HepG2 (cell line): ENCODE measurements at regions not wholly inside any gene's neighbourhood (a gene's known extent, or its start where the extent isn't known, plus 50 kb on each side); places are given as distances from the start of the nearest gene placed in this dataset.
A peak's percentile ranks its signal among the peaks of the same experiment; 100 is the strongest.

Source experiments
- ATM ChIP-seq: fragments of 450-650 bp; IDR thresholded peaks from 2 replicates; pipeline ENCODE4 v1.7.1; 2017; ENCODE audit warnings: mild to moderate bottlenecking, borderline replicate concordance
- CAMTA2 ChIP-seq: sonication (generic); formaldehyde crosslinking; IDR thresholded peaks from 2 replicates; pipeline ENCODE4 v1.4.0; 2020; ENCODE audit warnings: mild to moderate bottlenecking, missing genetic modification reagents, borderline replicate concordance
- CBX5 ChIP-seq: sonication (generic); formaldehyde crosslinking; IDR thresholded peaks from 2 replicates; pipeline ENCODE4 v1.4.0; 2020; ENCODE audit warnings: missing genetic modification reagents, borderline replicate concordance
- FOXM1 ChIP-seq: sonication (generic); formaldehyde crosslinking; IDR thresholded peaks from 2 replicates; pipeline ENCODE4 v1.5.0; 2020; ENCODE audit warnings: missing genetic modification reagents
- GLI4 ChIP-seq: sonication (generic); formaldehyde crosslinking; IDR thresholded peaks from 2 replicates; pipeline ENCODE4 v1.5.1; 2020; ENCODE audit warnings: missing genetic modification reagents, mild to moderate bottlenecking, moderate library complexity, borderline replicate concordance
- HMGA1 ChIP-seq: sonication (generic); formaldehyde crosslinking; conservative IDR thresholded peaks from 2 replicates; pipeline ENCODE4 v1.4.0; 2020; ENCODE audit warnings: missing genetic modification reagents
- HNRNPUL1 ChIP-seq: fragments of 200-400 bp; formaldehyde crosslinking; IDR thresholded peaks from 2 replicates; pipeline ENCODE4 v1.6.1; 2017; ENCODE audit warnings: low read depth, mild to moderate bottlenecking, low read length, moderate library complexity
- KLF6 ChIP-seq: IDR thresholded peaks from 2 replicates; pipeline ENCODE4 v1.8.0; 2016; ENCODE audit warnings: missing biosample characterization, missing genetic modification reagents
- MIXL1 ChIP-seq: IDR thresholded peaks from 2 replicates; pipeline ENCODE4 v1.6.1; 2016
- MYC ChIP-seq: sonication (generic); formaldehyde crosslinking; IDR thresholded peaks from 2 replicates; pipeline ENCODE4 v1.9.0; 2021; ENCODE audit warnings: missing genetic modification reagents, borderline replicate concordance
- PCBP2 ChIP-seq: fragments of 200-400 bp; formaldehyde crosslinking; optimal IDR thresholded peaks from 2 replicates; pipeline ENCODE3; 2018; ENCODE audit warnings: low read length, low read depth; ENCODE audit not compliant: poor library complexity, severe bottlenecking
- RAD21 ChIP-seq: fragments of 450-650 bp; formaldehyde crosslinking; IDR thresholded peaks from 2 replicates; pipeline ENCODE4 v1.5.0; 2020; ENCODE audit warnings: mild to moderate bottlenecking
- RARG ChIP-seq: sonication (generic); formaldehyde crosslinking; IDR thresholded peaks from 2 replicates; pipeline ENCODE4 v1.4.0; 2020; ENCODE audit warnings: low read depth, mild to moderate bottlenecking, missing genetic modification reagents
- RBM22 ChIP-seq: fragments of 200-400 bp; formaldehyde crosslinking; optimal IDR thresholded peaks from 2 replicates; pipeline ENCODE3; 2017; ENCODE audit warnings: mild to moderate bottlenecking, low read length, moderate library complexity
- SMC3 ChIP-seq: IDR thresholded peaks from 2 replicates; pipeline ENCODE4 v1.6.1; 2011; ENCODE audit warnings: low read length, improper control_type of control experiment
- SP5 ChIP-seq: IDR thresholded peaks from 2 replicates; pipeline ENCODE4 v1.6.1; 2016; ENCODE audit warnings: low read depth, borderline replicate concordance
- SRY ChIP-seq: sonication (generic); formaldehyde crosslinking; IDR thresholded peaks from 2 replicates; pipeline ENCODE4 v1.8.0; 2022; ENCODE audit warnings: mild to moderate bottlenecking, missing genetic modification reagents
- ZBTB1 ChIP-seq: sonication (generic); formaldehyde crosslinking; IDR thresholded peaks from 2 replicates; pipeline ENCODE4 v1.4.0; 2020; ENCODE audit warnings: missing genetic modification reagents, borderline replicate concordance
- ZFP36L2 ChIP-seq: sonication (generic); formaldehyde crosslinking; IDR thresholded peaks from 2 replicates; pipeline ENCODE4 v1.4.0; 2020; ENCODE audit warnings: missing genetic modification reagents
- ZMYM4 ChIP-seq: sonication (generic); formaldehyde crosslinking; IDR thresholded peaks from 2 replicates; pipeline ENCODE4 v1.8.1; 2023; ENCODE audit warnings: mild to moderate bottlenecking, missing genetic modification reagents
- ZNF17 ChIP-seq: sonication (generic); formaldehyde crosslinking; IDR thresholded peaks from 2 replicates; pipeline ENCODE4 v1.5.0; 2020; ENCODE audit warnings: mild to moderate bottlenecking, missing genetic modification reagents
- ZNF180 ChIP-seq: sonication (generic); formaldehyde crosslinking; IDR thresholded peaks from 2 replicates; pipeline ENCODE4 v1.4.0; 2020; ENCODE audit warnings: low read depth, missing genetic modification reagents, borderline replicate concordance
- ZNF256 ChIP-seq: sonication (generic); formaldehyde crosslinking; conservative IDR thresholded peaks from 2 replicates; pipeline ENCODE4 v1.4.0; 2020; ENCODE audit warnings: missing genetic modification reagents
- ZNF337 ChIP-seq: sonication (generic); formaldehyde crosslinking; IDR thresholded peaks from 2 replicates; pipeline ENCODE4 v1.5.1; 2020; ENCODE audit warnings: missing genetic modification reagents, low read depth, mild to moderate bottlenecking, borderline replicate concordance
- ZNF382 ChIP-seq: sonication (generic); formaldehyde crosslinking; IDR thresholded peaks from 2 replicates; pipeline ENCODE4 v1.5.0; 2020; ENCODE audit warnings: missing genetic modification reagents, mild to moderate bottlenecking, borderline replicate concordance
- ZNF572 ChIP-seq: sonication (generic); formaldehyde crosslinking; IDR thresholded peaks from 2 replicates; pipeline ENCODE4 v1.5.1; 2020; ENCODE audit warnings: mild to moderate bottlenecking, missing genetic modification reagents
- ZNF644 ChIP-seq: IDR thresholded peaks from 2 replicates; pipeline ENCODE4 v1.6.1; 2016; ENCODE audit warnings: low read depth
- ZNF788 ChIP-seq: sonication (generic); formaldehyde crosslinking; IDR thresholded peaks from 2 replicates; pipeline ENCODE4 v1.5.0; 2020; ENCODE audit warnings: mild to moderate bottlenecking, missing genetic modification reagents, borderline replicate concordance
- TF ChIP-seq, protein P1 (sequence below): sonication (generic); formaldehyde crosslinking; IDR thresholded peaks from 2 replicates; pipeline ENCODE4 v1.8.0; 2023; ENCODE audit warnings: mild to moderate bottlenecking, missing genetic modification reagents
- TF ChIP-seq, protein P2 (sequence below): sonication (generic); formaldehyde crosslinking; IDR thresholded peaks from 2 replicates; pipeline ENCODE4 v1.4.0; 2020; ENCODE audit warnings: mild to moderate bottlenecking, missing genetic modification reagents
- TF ChIP-seq, protein P3 (sequence below): sonication (generic); formaldehyde crosslinking; IDR thresholded peaks from 2 replicates; pipeline ENCODE4 v1.5.1; 2020; ENCODE audit warnings: missing genetic modification reagents, mild to moderate bottlenecking, borderline replicate concordance

DNA sequence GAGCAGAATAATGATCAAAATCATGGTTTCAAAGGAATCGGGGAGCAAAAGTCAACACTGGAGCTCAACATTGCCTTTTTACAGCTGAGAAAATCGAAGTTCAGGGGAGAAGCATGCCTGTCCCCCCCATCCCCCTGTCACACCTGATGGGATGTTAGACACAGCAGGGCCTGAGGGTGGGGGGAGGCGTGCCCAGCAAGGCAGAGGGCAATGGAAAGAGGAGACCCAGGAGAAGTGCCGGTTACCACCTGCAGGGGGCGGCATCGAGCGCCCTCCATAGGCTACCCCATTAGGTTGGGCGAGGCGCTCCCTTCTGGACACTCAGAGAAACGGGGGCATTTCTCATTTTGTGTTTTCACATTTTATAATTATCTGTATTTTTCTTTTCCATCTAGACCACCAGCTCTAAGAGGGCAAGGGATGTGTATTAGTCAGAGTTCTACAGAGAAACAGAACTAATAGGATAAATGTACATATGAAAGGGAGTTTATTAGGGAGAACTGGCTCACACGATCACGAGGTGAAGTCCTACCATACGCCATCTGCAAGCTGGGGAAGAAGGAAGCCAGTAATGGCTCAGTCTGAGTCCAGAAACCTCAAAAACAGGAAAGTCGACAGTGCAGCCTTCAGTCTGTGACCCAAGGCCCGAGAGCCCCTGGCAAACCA lies 271.3 kb downstream of the LRATD1 start (continued):
- TF ChIP-seq PCBP2 (no peak), SRY (CRISPR knock-in tag) (no peak), ZNF256 (CRISPR knock-in tag) (no peak), ZNF788 (CRISPR knock-in tag) (no peak), ZNF572 (no peak), MIXL1 (CRISPR knock-in tag) (0 out of 2 replicates have a peak, but pooled peaks have one; percentile 25), HMGA1 (no peak), RARG (CRISPR knock-in tag) (no peak), KLF6 (CRISPR knock-in tag) (no peak), ZNF644 (CRISPR knock-in tag) (no peak), FOXM1 (CRISPR knock-in tag) (no peak), ZNF382 (CRISPR knock-in tag) (no peak), ZNF180 (CRISPR knock-in tag) (no peak), ZMYM4 (CRISPR knock-in tag) (peak; percentile 90), RBM22 (no peak), SP5 (no peak), CAMTA2 (CRISPR knock-in tag) (no peak), MYC (CRISPR knock-in tag) (peak; percentile 15; the same call in 1 of the 2 replicates), ATM (no peak), RAD21 (CRISPR knock-in tag) (peak; percentile 89), HNRNPUL1 (no peak), ZNF337 (CRISPR knock-in tag) (no peak), GLI4 (CRISPR knock-in tag) (no peak), ZBTB1 (CRISPR knock-in tag) (no peak), SMC3 (peak; percentile 37), ZFP36L2 (CRISPR knock-in tag) (no peak), ZNF17 (CRISPR knock-in tag) (no peak), CBX5 (CRISPR knock-in tag) (no peak)
- TF ChIP-seq, protein P1, sequence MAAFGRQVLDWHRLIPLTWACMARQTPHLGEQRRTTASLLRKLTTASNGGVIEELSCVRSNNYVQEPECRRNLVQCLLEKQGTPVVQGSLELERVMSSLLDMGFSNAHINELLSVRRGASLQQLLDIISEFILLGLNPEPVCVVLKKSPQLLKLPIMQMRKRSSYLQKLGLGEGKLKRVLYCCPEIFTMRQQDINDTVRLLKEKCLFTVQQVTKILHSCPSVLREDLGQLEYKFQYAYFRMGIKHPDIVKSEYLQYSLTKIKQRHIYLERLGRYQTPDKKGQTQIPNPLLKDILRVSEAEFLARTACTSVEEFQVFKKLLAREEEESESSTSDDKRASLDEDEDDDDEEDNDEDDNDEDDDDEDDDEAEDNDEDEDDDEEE (CRISPR knock-in tag) = no peak
- TF ChIP-seq, protein P2, sequence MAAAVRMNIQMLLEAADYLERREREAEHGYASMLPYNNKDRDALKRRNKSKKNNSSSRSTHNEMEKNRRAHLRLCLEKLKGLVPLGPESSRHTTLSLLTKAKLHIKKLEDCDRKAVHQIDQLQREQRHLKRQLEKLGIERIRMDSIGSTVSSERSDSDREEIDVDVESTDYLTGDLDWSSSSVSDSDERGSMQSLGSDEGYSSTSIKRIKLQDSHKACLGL = no peak
- TF ChIP-seq, protein P3, sequence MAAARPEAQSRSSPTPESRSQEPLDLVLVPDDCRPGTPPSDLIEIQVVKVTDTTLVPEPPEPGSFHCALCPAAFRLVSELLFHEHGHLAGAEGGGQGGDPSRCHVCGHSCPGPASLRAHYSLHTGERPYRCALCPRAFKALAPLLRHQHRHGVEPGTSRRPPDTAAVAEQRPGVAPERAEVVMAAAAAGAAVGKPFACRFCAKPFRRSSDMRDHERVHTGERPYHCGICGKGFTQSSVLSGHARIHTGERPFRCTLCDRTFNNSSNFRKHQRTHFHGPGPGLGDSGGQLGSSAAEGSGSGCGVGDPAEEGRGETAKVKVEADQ (CRISPR knock-in tag) = no peak
